ENCODE measurements at regions not wholly inside any gene's neighbourhood (a gene's known extent, or its start where the extent isn't known, plus 50 kb on each side); places are given as distances from the start of the nearest gene placed in this dataset.
"Not testable (repeated sequence)": the region's sequence is repeated elsewhere in the genome, so short reads cannot be mapped to it uniquely, and the experiment has no call there.

DNA sequence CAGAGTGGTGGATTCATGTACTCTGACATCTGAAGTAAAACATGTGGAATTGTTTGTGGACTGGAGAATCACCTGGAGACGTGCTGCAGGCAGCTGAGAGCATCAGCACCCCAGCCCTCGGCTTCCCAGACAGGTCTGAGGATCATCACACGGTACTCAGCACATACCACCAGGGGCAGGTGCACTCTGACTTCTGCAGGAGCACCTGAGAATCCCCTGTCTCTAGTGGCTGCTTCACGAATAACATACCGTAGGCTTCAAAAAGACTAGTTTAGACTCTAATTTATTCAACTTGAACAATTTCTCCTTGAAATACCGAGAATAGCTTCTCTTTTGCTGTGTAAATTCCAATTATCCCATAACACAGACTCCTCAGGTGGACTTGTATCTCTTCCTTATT, 627.5 kb downstream of the RPIA start:
- TF ChIP-seq POLR2AphosphoS5 (IDR thresholded peaks at IDR 0.05; ENCODE audit: insufficient read depth, low read depth, low read length): not testable (repeated sequence)
- TF ChIP-seq, protein P1, sequence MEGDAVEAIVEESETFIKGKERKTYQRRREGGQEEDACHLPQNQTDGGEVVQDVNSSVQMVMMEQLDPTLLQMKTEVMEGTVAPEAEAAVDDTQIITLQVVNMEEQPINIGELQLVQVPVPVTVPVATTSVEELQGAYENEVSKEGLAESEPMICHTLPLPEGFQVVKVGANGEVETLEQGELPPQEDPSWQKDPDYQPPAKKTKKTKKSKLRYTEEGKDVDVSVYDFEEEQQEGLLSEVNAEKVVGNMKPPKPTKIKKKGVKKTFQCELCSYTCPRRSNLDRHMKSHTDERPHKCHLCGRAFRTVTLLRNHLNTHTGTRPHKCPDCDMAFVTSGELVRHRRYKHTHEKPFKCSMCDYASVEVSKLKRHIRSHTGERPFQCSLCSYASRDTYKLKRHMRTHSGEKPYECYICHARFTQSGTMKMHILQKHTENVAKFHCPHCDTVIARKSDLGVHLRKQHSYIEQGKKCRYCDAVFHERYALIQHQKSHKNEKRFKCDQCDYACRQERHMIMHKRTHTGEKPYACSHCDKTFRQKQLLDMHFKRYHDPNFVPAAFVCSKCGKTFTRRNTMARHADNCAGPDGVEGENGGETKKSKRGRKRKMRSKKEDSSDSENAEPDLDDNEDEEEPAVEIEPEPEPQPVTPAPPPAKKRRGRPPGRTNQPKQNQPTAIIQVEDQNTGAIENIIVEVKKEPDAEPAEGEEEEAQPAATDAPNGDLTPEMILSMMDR (IDR thresholded peaks at IDR 0.05; ENCODE audit: extremely low read depth in 1 of 2, insufficient read depth in 1 of 2, low read depth in 1 of 2, low read length in 2 of 2): not testable (repeated sequence)
